MCF 10A (cell line): ENCODE measurements at regions not wholly inside any gene's neighbourhood (a gene's known extent, or its start where the extent isn't known, plus 50 kb on each side); places are given as distances from the start of the nearest gene placed in this dataset.

Experiments used
- BruUV-seq: library from RNA; stranded (reverse); fragments of 400-500 nt; replicated peaks from 2 replicates; lab custom pipeline; 2021; lab: Mats Ljungman, UMichigan
- CTCF ChIA-PET: fragments of 300-600 bp; sonication (Branson Sonifier 250); formaldehyde crosslinking; extraction: SDS; loops from one replicate; lab custom pipeline; 2021; ENCODE audit warnings: antibody characterized with exemption, inconsistent platforms; lab: Yijun Ruan, JAX
- POLR2A ChIA-PET: fragments of 300-600, 350-650 bp; sonication (Branson Sonifier 250); formaldehyde crosslinking; extraction: SDS; loops from one replicate; lab custom pipeline; 2020; ENCODE audit warnings: antibody characterized with exemption, inconsistent platforms; lab: Yijun Ruan, JAX
- DNase-seq: peaks from one replicate; pipeline ENCODE4 v3.0.0-alpha.2; 2018; ENCODE audit not compliant: unreplicated experiment
- H3K27ac Mint-ChIP-seq: one replicate; pipeline ENCODE4 v1.8.0; 2022; ENCODE audit warnings: mild to moderate bottlenecking, low read depth, mixed read lengths; ENCODE audit not compliant: unreplicated experiment
- H3K27me3 Mint-ChIP-seq: one replicate; pipeline ENCODE4 v1.8.0; 2022; ENCODE audit warnings: mixed read lengths; ENCODE audit not compliant: insufficient read depth, unreplicated experiment
- H3K36me3 Mint-ChIP-seq: one replicate; pipeline ENCODE4 v1.8.0; 2022; ENCODE audit warnings: mild to moderate bottlenecking, moderate library complexity, mixed read lengths; ENCODE audit not compliant: insufficient read depth, unreplicated experiment
- H3K4me1 Mint-ChIP-seq: one replicate; pipeline ENCODE4 v1.8.0; 2022; ENCODE audit warnings: mixed read lengths; ENCODE audit not compliant: insufficient read depth, unreplicated experiment
- H3K4me3 Mint-ChIP-seq: one replicate; pipeline ENCODE4 v1.8.0; 2022; ENCODE audit warnings: mild to moderate bottlenecking, moderate library complexity, mixed read lengths; ENCODE audit not compliant: unreplicated experiment
- H3K9me3 Mint-ChIP-seq: one replicate; pipeline ENCODE4 v1.8.0; 2022; ENCODE audit warnings: mixed read lengths; ENCODE audit not compliant: unreplicated experiment
- CTCF ChIP-seq: fragments of 200-600 bp; IDR thresholded peaks from one replicate; pipeline ENCODE4 v1.8.0; 2022; ENCODE audit warnings: antibody characterized with exemption, mild to moderate bottlenecking; ENCODE audit not compliant: unreplicated experiment
- intact Hi-C: fragments of 100-400 bp; cut with micrococcal nuclease; formaldehyde crosslinking; loops from 2 replicates; pipeline ENCODE4 v1.14.1; 2022

- Mint-ChIP-seq H3K27me3 (no peaks in the 10 kb centered on the region), H3K27ac (no peak overlapping the region), H3K9me3 (peaks cover 10% of the 10 kb centered on the region), H3K36me3 (no peaks in the 10 kb centered on the region), H3K4me3 (no peak overlapping the region), H3K4me1 (peaks cover 19% of the 10 kb centered on the region)
- CTCF ChIA-PET, result no interaction called here
- no peak for TF ChIP-seq CTCF
- BruUV-seq, result no TSS peak
- POLR2A ChIA-PET, result interaction anchor here (1.0 kb wide), 1 partner anchor 8 kb away, joined by 4 read pairs; no protein-coding TSS in a partner anchor
- DNase-seq, result no peak
- intact Hi-C loops, result no loop called here
Measured at GRCh38 chr12:25718081-25718731, 165.1 kb upstream of the LMNTD1 start.

- no peak for TF ChIP-seq CTCF
- no peaks in the 10 kb centered on the region for H3K27me3 Mint-ChIP-seq
- H3K4me1 Mint-ChIP-seq, result peaks cover 30% of the 10 kb centered on the region
- POLR2A ChIA-PET, result no interaction called here
- intact Hi-C loops, result no loop called here
- no peak for DNase-seq
- H3K27ac Mint-ChIP-seq, result no peak overlapping the region
- no peaks in the 10 kb centered on the region for H3K36me3 Mint-ChIP-seq
- H3K4me3 Mint-ChIP-seq, result no peak overlapping the region
- CTCF ChIA-PET, result no interaction called here
- peaks cover 10% of the 10 kb centered on the region for H3K9me3 Mint-ChIP-seq
- no TSS peak for BruUV-seq
Measured at GRCh38 chr12:25719505-25719904, 166.4 kb upstream of the LMNTD1 start.

GRCh38 chr12:25723336-25723735 is 170.3 kb upstream of the LMNTD1 start:
- Mint-ChIP-seq H3K4me1 (peaks cover 30% of the 10 kb centered on the region), H3K27ac (no peak overlapping the region), H3K27me3 (no peaks in the 10 kb centered on the region), H3K4me3 (peak overlapping the region; percentile 1), H3K9me3 (peaks cover under 1% of the 10 kb centered on the region), H3K36me3 (no peaks in the 10 kb centered on the region)
- no peak for TF ChIP-seq CTCF
- BruUV-seq, result no TSS peak
- CTCF ChIA-PET, result no interaction called here
- intact Hi-C loops, result no loop called here
- POLR2A ChIA-PET, result interaction anchor here (2.1 kb wide), 1 partner anchor 19 kb away, joined by 6 read pairs; no protein-coding TSS in a partner anchor
- no peak for DNase-seq

GRCh38 chr12:25723921-25724491 is 170.9 kb upstream of the LMNTD1 start:
- peak overlapping the region; percentile 36 for H3K4me3 Mint-ChIP-seq
- intact Hi-C loops, result no loop called here
- POLR2A ChIA-PET, result interaction anchor here (1.1 to 2.1 kb wide), 2 partner anchors 20 to 235 kb away, joined by 3 to 6 read pairs; no protein-coding TSS in a partner anchor
- no TSS peak for BruUV-seq
- no peaks in the 10 kb centered on the region for H3K27me3 Mint-ChIP-seq
- no peak for TF ChIP-seq CTCF
- H3K36me3 Mint-ChIP-seq, result no peaks in the 10 kb centered on the region
- H3K27ac Mint-ChIP-seq, result no peak overlapping the region
- CTCF ChIA-PET, result no interaction called here
- H3K9me3 Mint-ChIP-seq, result no peaks in the 10 kb centered on the region
- H3K4me1 Mint-ChIP-seq, result peaks cover 27% of the 10 kb centered on the region
- peak; percentile 62 for DNase-seq
